ENCODE measurements at regions not wholly inside any gene's neighbourhood (a gene's known extent, or its start where the extent isn't known, plus 50 kb on each side); places are given as distances from the start of the nearest gene placed in this dataset.

DNA sequence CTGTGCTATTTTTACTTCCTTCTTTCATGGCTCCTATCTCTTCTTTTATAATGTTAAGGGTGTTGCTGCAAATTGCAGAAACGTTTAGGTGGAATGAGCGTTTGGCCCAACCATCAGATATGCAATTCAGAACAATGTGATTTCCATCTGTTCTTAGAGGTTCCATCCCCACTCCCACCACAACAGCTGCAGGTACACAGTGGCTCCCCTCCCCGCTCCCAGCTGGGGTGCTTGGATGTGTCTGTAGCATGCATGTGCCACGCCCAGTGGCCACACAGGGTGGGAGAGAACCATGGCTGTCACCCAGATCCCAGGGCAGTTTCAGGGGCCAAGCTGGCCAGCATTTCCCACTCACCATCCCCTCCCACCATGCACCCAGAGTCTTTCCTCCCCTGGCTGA lies 62.2 kb downstream of the ACTL7B start:
- Histone ChIP-seq H3K27ac (no peak overlapping the region), H3K27me3 (no peaks in the 10 kb centered on the region), H3K4me3 (no peak overlapping the region), H3K4me1 (no peaks in the 10 kb centered on the region), H3K36me3 (no peaks in the 10 kb centered on the region), H3K9me3 (no peaks in the 10 kb centered on the region)
- TF ChIP-seq, protein P1, sequence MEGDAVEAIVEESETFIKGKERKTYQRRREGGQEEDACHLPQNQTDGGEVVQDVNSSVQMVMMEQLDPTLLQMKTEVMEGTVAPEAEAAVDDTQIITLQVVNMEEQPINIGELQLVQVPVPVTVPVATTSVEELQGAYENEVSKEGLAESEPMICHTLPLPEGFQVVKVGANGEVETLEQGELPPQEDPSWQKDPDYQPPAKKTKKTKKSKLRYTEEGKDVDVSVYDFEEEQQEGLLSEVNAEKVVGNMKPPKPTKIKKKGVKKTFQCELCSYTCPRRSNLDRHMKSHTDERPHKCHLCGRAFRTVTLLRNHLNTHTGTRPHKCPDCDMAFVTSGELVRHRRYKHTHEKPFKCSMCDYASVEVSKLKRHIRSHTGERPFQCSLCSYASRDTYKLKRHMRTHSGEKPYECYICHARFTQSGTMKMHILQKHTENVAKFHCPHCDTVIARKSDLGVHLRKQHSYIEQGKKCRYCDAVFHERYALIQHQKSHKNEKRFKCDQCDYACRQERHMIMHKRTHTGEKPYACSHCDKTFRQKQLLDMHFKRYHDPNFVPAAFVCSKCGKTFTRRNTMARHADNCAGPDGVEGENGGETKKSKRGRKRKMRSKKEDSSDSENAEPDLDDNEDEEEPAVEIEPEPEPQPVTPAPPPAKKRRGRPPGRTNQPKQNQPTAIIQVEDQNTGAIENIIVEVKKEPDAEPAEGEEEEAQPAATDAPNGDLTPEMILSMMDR (IDR thresholded peaks at IDR 0.05): no peak
- TF ChIP-seq POLR2A (IDR thresholded peaks at IDR 0.05): no peak
- 92% methylated on average over 2 of the region's 4 CpGs for WGBS (ENCODE audit: insufficient coverage, low coverage, low lambda C conversion rate, missing lambda C conversion rate)
- intact Hi-C loops (cut with DNase I): no loop called here
- DNase-seq (no peak), ATAC-seq (no peak)

- ATAC-seq: no peak
- no peak for DNase-seq
- intact Hi-C loops (cut with DNase I): no loop called here
Measured at GRCh38 chr9:108789742-108790141, 66.0 kb downstream of the ACTL7B start.

GRCh38 chr9:108787690-108788048 lies 68.1 kb downstream of the ACTL7B start:
- intact Hi-C loops (cut with DNase I): no loop called here
- ATAC-seq: no peak

More at GRCh38 chr9:108789742-108790141, 66.0 kb downstream of the ACTL7B start:
- WGBS (ENCODE audit: insufficient coverage, low coverage, low lambda C conversion rate, missing lambda C conversion rate): 31% methylated on average over 1 of the region's 2 CpGs
- Histone ChIP-seq H3K27me3 (no peaks in the 10 kb centered on the region), H3K4me1 (no peaks in the 10 kb centered on the region), H3K27ac (no peak overlapping the region), H3K36me3 (no peaks in the 10 kb centered on the region), H3K4me3 (no peak overlapping the region), H3K9me3 (no peaks in the 10 kb centered on the region)
- no peak for TF ChIP-seq POLR2A (IDR thresholded peaks at IDR 0.05)
- TF ChIP-seq, protein P1 (IDR thresholded peaks at IDR 0.05): no peak

DNA sequence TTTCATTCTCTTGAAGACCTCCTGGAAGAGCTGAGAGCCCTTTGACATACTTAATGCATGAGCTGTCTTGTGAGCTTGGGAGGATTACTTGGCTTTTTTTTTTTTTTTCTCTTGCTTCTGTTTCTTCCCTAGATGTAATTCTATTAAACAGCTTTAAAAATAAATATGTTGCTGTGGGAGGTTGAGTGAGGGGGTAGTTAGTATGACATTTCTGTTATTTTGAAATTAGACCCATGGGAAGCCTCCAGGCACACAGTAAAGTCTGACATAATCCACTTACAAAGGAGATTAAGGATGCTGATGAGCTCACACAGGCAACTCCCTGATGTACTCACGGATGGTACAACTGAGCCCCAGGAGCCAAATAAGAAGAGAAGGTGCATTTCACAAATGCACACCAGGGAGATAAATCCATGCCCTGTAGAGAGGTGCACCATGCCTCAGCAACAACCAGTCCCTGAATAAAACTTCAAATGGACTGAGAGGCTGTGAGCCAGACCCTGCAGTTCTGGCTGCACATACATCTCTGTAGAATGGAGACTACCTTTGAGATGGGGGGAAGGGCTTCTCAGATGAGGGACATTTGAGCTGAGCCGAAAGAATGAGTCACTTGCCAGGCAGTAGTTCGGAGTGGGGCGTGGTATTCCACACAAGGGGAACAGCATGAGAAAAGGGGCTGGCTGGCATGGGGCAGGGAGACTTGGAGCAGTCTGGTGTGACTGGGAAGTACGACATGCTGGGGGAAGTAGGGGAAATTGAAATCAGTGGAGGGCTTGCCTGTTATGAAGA lies 68.7 kb downstream of the ACTL7B start:
- Histone ChIP-seq H3K9me3 (no peaks in the 10 kb centered on the region), H3K27me3 (no peaks in the 10 kb centered on the region), H3K4me1 (no peaks in the 10 kb centered on the region), H3K27ac (no peak overlapping the region), H3K4me3 (no peak overlapping the region), H3K36me3 (no peaks in the 10 kb centered on the region)
- DNase-seq: no peak
- intact Hi-C loops (cut with DNase I): no loop called here
- TF ChIP-seq, protein P1 (IDR thresholded peaks at IDR 0.05): no peak
- no peak for TF ChIP-seq POLR2A (IDR thresholded peaks at IDR 0.05)
- no peak for ATAC-seq
- 56% methylated on average over 5 of the region's 5 CpGs for WGBS (ENCODE audit: insufficient coverage, low coverage, low lambda C conversion rate, missing lambda C conversion rate)

More at GRCh38 chr9:108787690-108788048, 68.1 kb downstream of the ACTL7B start:
- H3K9me3 ChIP-seq: no peaks in the 10 kb centered on the region
- no peak for TF ChIP-seq POLR2A (IDR thresholded peaks at IDR 0.05)
- TF ChIP-seq, protein P1 (IDR thresholded peaks at IDR 0.05): no peak
- no peaks in the 10 kb centered on the region for H3K36me3 ChIP-seq
- 69% methylated on average over 6 of the region's 7 CpGs for WGBS (ENCODE audit: insufficient coverage, low coverage, low lambda C conversion rate, missing lambda C conversion rate)
- no peaks in the 10 kb centered on the region for H3K27me3 ChIP-seq
- H3K27ac ChIP-seq: no peak overlapping the region
- no peak for DNase-seq
- H3K4me1 ChIP-seq: no peaks in the 10 kb centered on the region
- H3K4me3 ChIP-seq: no peak overlapping the region

Measured in right lobe of liver (tissue), 6 donors.